ENCODE measurements at regions not wholly inside any gene's neighbourhood (a gene's known extent, or its start where the extent isn't known, plus 50 kb on each side); places are given as distances from the start of the nearest gene placed in this dataset.

GRCh38 chr2:55986700-55987440 lies 63.3 kb upstream of the EFEMP1 start:
- no peak overlapping the region for H3K4me3 ChIP-seq (ENCODE audit: low read length)
- H3K9me3 Mint-ChIP-seq, result peaks cover 3 to 4% of the 10 kb centered on the region in 2 donors
- intact Hi-C loops (cut with micrococcal nuclease), result no loop called here
- no peaks in the 10 kb centered on the region for H3K4me1 Mint-ChIP-seq
- no peaks in the 10 kb centered on the region for H3K9me3 ChIP-seq (ENCODE audit: control insufficient read depth, insufficient read depth, low read length)
- ATAC-seq, result no peak
- H3K27me3 ChIP-seq (ENCODE audit: control insufficient read depth, insufficient read depth, low read length), result no peaks in the 10 kb centered on the region
- H3K4me3 Mint-ChIP-seq, result no peak overlapping the region
- no peaks in the 10 kb centered on the region for H3K36me3 ChIP-seq (ENCODE audit: control insufficient read depth, insufficient read depth, low read length)
- TF ChIP-seq CTCF (IDR thresholded peaks at IDR 0.05), result no peak
- no peak overlapping the region for H3K27ac ChIP-seq (ENCODE audit: low read length)
- DNase-seq, result no peak
- H3K4me1 ChIP-seq (ENCODE audit: control insufficient read depth, insufficient read depth, low read length), result no peaks in the 10 kb centered on the region
- peaks cover 0 to 4% of the 10 kb centered on the region in 2 donors for H3K27me3 Mint-ChIP-seq (ENCODE audit: low read depth in 2 of 2)
- H3K36me3 Mint-ChIP-seq, result no peaks in the 10 kb centered on the region
- H3K27ac Mint-ChIP-seq, result no peak overlapping the region

- no peak overlapping the region for H3K4me3 Mint-ChIP-seq
- WGBS (ENCODE audit: insufficient coverage), result 93% methylated on average over 7 of the region's 7 CpGs
- H3K27me3 ChIP-seq (ENCODE audit: control insufficient read depth, insufficient read depth, low read length), result no peaks in the 10 kb centered on the region
- peaks cover 0 to 4% of the 10 kb centered on the region in 2 donors for H3K27me3 Mint-ChIP-seq (ENCODE audit: low read depth in 2 of 2)
- intact Hi-C loops (cut with micrococcal nuclease), result no loop called here
- no peak overlapping the region for H3K27ac ChIP-seq (ENCODE audit: low read length)
- no peaks in the 10 kb centered on the region for H3K36me3 Mint-ChIP-seq
- H3K36me3 ChIP-seq (ENCODE audit: control insufficient read depth, insufficient read depth, low read length), result no peaks in the 10 kb centered on the region
- no peak overlapping the region for H3K4me3 ChIP-seq (ENCODE audit: low read length)
- H3K27ac Mint-ChIP-seq, result no peak overlapping the region
- no peak for DNase-seq
- peaks cover 3 to 4% of the 10 kb centered on the region in 2 donors for H3K9me3 Mint-ChIP-seq
- no peaks in the 10 kb centered on the region for H3K4me1 ChIP-seq (ENCODE audit: control insufficient read depth, insufficient read depth, low read length)
- no peak for TF ChIP-seq CTCF (IDR thresholded peaks at IDR 0.05)
- H3K9me3 ChIP-seq (ENCODE audit: control insufficient read depth, insufficient read depth, low read length), result no peaks in the 10 kb centered on the region
- no peak for ATAC-seq
- H3K4me1 Mint-ChIP-seq, result no peaks in the 10 kb centered on the region
Observed at GRCh38 chr2:55989405-55989804, 65.8 kb upstream of the EFEMP1 start.

- H3K27me3 Mint-ChIP-seq (ENCODE audit: low read depth in 2 of 2), result peaks cover 0 to 4% of the 10 kb centered on the region in 2 donors
Observed at GRCh38 chr2:55992455-55992854, 68.9 kb upstream of the EFEMP1 start.

More at GRCh38 chr2:55992455-55992854, 68.9 kb upstream of the EFEMP1 start:
- no peaks in the 10 kb centered on the region for H3K27me3 ChIP-seq (ENCODE audit: control insufficient read depth, insufficient read depth, low read length)
- DNase-seq, result no peak
- H3K36me3 Mint-ChIP-seq, result no peaks in the 10 kb centered on the region
- H3K36me3 ChIP-seq (ENCODE audit: control insufficient read depth, insufficient read depth, low read length), result no peaks in the 10 kb centered on the region
- no peak overlapping the region for H3K4me3 ChIP-seq (ENCODE audit: low read length)
- no peak overlapping the region for H3K27ac ChIP-seq (ENCODE audit: low read length)
- no peak overlapping the region for H3K4me3 Mint-ChIP-seq
- TF ChIP-seq CTCF (IDR thresholded peaks at IDR 0.05), result no peak
- no peak for ATAC-seq
- H3K4me1 Mint-ChIP-seq, result no peaks in the 10 kb centered on the region
- no peaks in the 10 kb centered on the region for H3K9me3 ChIP-seq (ENCODE audit: control insufficient read depth, insufficient read depth, low read length)
- no peaks in the 10 kb centered on the region for H3K4me1 ChIP-seq (ENCODE audit: control insufficient read depth, insufficient read depth, low read length)
- peaks cover 4 to 9% of the 10 kb centered on the region in 2 donors for H3K9me3 Mint-ChIP-seq
- WGBS (ENCODE audit: insufficient coverage), result 70% methylated on average over 4 of the region's 4 CpGs
- H3K27ac Mint-ChIP-seq, result no peak overlapping the region
- intact Hi-C loops (cut with micrococcal nuclease), result no loop called here

All from natural killer cell (primary cell).